ENCODE measurements at regions not wholly inside any gene's neighbourhood (a gene's known extent, or its start where the extent isn't known, plus 50 kb on each side); places are given as distances from the start of the nearest gene placed in this dataset.

GRCh38 chr12:11568762-11569478 is 80.6 kb upstream of the ETV6 start:
- no peak for DNase-seq

GRCh38 chr12:11569716-11570115 is 79.8 kb upstream of the ETV6 start:
- DNase-seq = no peak

DNA sequence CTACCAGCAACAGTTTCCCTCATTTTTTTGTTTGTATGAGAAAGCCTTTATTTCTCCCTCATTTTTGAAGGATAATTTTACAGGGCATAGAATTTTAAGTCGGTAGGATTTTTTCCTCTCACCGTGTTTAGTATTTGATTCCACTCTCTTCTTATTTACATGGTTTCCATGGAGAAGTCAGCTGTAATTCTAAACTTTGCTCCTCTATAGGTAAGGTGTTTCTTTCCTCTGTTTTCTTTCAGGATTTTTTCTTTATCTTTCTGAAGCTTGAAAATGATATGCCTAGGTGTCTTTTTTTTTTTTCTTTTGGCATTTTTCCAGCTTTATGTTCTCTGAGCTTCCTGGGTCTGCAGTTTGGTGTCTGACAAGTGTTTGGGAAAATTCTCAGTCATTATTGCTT is 75.6 kb upstream of the ETV6 start:
- no peak for DNase-seq

- DNase-seq = peak; percentile 51
Observed at GRCh38 chr12:11576104-11576503, 73.4 kb upstream of the ETV6 start.

- DNase-seq = no peak
Observed at GRCh38 chr12:11577658-11578260, 71.7 kb upstream of the ETV6 start.

DNA sequence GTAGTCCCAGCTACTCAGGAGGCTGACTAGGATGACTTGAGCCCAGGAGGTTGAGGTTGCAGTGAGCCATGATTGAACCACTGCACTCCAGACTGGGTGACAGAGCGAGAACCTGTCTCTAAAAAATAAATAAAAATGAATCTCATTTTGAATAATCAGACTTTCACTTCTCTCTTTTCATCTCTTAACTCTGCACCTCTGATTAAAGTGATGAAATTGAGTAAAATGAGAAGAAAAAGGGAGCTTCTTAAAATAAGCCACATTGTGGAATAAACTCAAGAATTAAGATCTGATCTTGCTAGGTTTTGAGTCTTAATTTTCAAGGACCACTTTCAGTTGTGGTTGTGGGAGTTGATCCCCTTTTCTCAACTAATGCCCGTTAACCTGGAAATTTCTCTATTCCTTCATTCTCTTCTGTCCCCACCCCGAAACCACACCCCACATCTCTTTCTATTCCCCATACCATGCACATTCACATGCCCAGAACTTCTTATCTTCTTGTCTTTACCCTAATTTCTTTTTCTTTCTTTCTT is 70.9 kb upstream of the ETV6 start:
- DNase-seq = peak; percentile 64

DNA sequence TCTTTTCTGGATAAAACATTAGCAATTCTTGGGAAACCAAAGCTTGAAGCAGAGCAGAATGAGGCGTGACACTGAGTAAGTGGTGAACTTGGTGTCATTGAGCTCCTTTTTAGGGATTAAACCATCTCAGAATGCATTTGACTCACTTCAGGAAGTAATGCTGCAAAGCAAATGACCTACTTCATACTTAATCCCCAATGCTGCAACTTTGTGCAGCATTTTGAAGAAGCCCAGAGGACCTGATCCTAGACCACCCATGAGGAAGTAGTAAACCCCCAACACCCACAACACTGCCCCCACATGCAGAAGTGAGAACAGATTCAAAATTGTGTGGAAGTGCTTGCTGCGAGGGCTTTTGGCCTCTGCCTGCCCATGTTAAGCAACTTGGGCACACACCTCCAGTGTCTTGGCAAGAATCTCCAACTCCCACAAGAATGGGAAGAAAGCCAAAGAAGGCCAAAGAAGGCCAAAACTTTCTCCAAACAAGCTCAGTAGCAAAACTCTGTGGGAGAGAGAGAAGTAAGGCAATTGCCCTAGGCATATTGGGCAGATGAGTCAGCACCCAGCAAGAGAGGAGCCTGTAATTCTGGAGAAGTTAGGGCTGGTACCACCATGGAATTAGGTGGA is 69.2 kb upstream of the ETV6 start:
- peak; percentile 45 for DNase-seq

GRCh38 chr12:11581179-11581755 is 68.2 kb upstream of the ETV6 start:
- DNase-seq = peak; percentile 72

DNA sequence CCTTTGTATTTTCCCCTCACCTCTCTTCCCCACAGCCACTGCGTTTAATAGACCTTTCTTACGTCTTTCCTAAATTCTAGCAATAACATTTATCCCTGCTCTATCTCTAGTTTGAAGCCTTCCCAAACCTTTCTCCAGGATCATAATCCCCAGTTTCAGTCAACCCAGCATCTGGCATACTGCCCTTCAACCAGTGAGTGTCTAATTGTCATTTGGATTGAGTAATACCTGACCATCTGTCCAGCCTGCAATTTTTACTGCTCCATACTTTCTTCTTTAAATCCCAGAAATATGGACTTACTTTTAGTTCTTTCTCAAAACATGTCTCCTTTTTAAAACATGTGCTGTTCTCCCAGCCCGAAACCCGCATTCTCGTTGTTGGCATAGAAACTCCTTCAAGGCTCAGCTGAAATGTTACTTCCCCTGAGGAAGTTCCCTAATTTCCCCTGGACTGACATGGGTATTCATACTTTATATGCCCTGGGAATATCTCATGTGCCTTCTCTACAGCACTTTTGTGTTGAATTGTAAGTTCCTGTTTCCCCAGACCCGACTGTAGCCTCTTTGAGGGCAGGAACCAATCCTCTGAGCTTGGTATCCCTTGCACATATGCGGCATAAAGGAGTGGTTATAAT is 65.1 kb upstream of the ETV6 start:
- DNase-seq = no peak

- DNase-seq = no peak
Observed at GRCh38 chr12:11592484-11592883, 57.0 kb upstream of the ETV6 start.

DNA sequence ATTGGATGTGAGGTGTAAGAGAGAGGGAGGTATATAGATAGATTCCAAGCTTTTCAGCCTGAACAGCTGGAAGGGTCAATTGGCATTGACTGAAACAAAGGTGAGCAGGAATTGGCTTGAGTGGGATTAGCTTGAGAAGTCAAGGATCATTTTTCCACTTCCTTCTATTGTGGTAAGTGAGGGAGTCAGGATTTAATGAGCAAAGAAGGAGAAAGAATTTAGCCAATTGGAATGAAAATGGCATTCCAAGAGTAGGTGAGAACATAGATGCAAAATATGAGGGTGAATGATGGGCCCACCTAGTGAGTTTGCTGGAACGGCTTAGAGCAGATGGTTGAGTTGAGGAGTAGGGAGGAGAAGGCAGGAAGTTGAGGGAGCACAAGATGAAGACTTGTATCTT is 56.5 kb upstream of the ETV6 start:
- no peak for DNase-seq

DNA sequence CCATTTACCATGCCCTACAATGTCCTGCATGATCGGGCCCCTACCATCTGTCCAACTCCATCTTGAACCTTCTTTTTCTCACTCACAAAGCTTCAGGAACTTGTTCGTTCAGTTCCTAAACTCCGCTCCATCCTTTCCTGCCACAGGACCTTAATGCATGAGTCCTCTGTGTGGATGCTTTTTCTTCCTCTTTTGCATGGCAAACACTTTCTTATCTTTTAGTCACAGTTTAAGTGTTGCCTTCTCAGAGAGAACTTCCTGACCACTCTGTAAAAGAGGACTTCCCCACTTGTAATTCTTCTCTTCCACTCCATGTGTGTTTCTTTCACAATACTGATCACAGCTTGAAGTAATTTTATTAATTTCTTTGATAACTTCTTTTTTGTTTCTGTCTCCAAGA is 54.4 kb upstream of the ETV6 start:
- DNase-seq = no peak

- no peak for DNase-seq
Observed at GRCh38 chr12:11596141-11596540, 53.3 kb upstream of the ETV6 start.

DNA sequence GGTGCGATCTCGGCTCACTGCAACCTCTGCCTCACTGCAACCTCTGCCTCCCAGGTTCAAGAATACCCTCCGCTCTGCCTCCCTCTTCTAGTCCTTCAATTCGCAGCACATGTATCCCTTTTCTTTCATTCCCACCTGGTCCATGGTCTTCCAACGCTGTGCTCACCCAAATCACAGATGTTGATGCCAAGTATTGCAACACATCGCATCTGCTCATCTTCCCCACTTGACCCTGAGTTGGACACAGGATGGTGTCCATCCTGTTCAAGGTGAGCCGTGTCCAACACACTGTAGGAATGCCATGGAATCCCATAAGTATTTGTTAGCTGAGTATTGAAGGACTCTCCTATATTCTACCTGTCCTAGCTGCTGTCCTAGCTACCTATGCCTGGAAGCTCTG is 50.6 kb upstream of the ETV6 start:
- DNase-seq = no peak
